ENCODE measurements at regions not wholly inside any gene's neighbourhood (a gene's known extent, or its start where the extent isn't known, plus 50 kb on each side); places are given as distances from the start of the nearest gene placed in this dataset.

GRCh38 chr21:32103361-32103760 is 175.5 kb downstream of the MIS18A start:
- TF ChIP-seq, protein P1, sequence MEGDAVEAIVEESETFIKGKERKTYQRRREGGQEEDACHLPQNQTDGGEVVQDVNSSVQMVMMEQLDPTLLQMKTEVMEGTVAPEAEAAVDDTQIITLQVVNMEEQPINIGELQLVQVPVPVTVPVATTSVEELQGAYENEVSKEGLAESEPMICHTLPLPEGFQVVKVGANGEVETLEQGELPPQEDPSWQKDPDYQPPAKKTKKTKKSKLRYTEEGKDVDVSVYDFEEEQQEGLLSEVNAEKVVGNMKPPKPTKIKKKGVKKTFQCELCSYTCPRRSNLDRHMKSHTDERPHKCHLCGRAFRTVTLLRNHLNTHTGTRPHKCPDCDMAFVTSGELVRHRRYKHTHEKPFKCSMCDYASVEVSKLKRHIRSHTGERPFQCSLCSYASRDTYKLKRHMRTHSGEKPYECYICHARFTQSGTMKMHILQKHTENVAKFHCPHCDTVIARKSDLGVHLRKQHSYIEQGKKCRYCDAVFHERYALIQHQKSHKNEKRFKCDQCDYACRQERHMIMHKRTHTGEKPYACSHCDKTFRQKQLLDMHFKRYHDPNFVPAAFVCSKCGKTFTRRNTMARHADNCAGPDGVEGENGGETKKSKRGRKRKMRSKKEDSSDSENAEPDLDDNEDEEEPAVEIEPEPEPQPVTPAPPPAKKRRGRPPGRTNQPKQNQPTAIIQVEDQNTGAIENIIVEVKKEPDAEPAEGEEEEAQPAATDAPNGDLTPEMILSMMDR (conservative IDR thresholded peaks at IDR 0.05; ENCODE audit: low read depth, low read length): no peak
- TF ChIP-seq EZH2phosphoT487 (IDR thresholded peaks at IDR 0.05; ENCODE audit: borderline replicate concordance, low read length): no peak
